Sigmoid colon (tissue), 6 donors: ENCODE measurements at regions not wholly inside any gene's neighbourhood (a gene's known extent, or its start where the extent isn't known, plus 50 kb on each side); places are given as distances from the start of the nearest gene placed in this dataset.

Experiments used
- DNase-seq: peaks from one replicate; pipeline ENCODE4 v3.0.0-alpha.2; 2019
- H3K27ac ChIP-seq, 4 donors: fragments of 200-600 bp; sonication (generic); one replicate each; pipeline ENCODE4 v1.5.1; 2016 to 2019; ENCODE audit warnings: mild to moderate bottlenecking in 1 of 4
- H3K27me3 ChIP-seq, 3 donors: fragments of 200-600 bp; sonication (generic); one replicate each; pipeline ENCODE4 v1.5.1; 2019; ENCODE audit warnings: mild to moderate bottlenecking in 1 of 3
- H3K36me3 ChIP-seq, 4 donors: fragments of 200-600 bp; sonication (generic); one replicate each; pipeline ENCODE4 v1.5.1; 2016 to 2019
- H3K4me1 ChIP-seq, 4 donors: fragments of 200-600 bp; sonication (generic); one replicate each; pipeline ENCODE4 v1.5.1; 2017 to 2019
- H3K4me3 ChIP-seq, 4 donors: fragments of 200-600 bp; sonication (generic); one replicate each; pipeline ENCODE4 v1.5.1; 2017 to 2019; ENCODE audit warnings: mild to moderate bottlenecking in 2 of 4, moderate library complexity in 1 of 4
- H3K9me3 ChIP-seq, 4 donors: fragments of 200-600 bp in 3 of 4; sonication (generic) in 3 of 4; one replicate each; pipeline versions ENCODE4 v1.5.1 to v1.6.1; 2013 to 2019
- CTCF ChIP-seq, 4 experiments: fragments of 450-650 bp in 3 of 4; fragments of 200-600 bp in 1 of 4; IDR thresholded peaks; one replicate each; pipeline ENCODE4 v1.5.1; 2016 to 2019; ENCODE audit warnings: antibody characterized with exemption in 4 of 4, mild to moderate bottlenecking in 3 of 4, moderate library complexity in 2 of 4
- EP300 ChIP-seq, 4 donors: sonication (generic); formaldehyde crosslinking; IDR thresholded peaks; one replicate each; pipeline ENCODE4 v1.6.1; 2017; ENCODE audit warnings: antibody characterized with exemption in 4 of 4
- POLR2A ChIP-seq, 2 donors: fragments of 450-650 bp; IDR thresholded peaks; one replicate each; pipeline ENCODE4 v1.6.1; 2016; ENCODE audit warnings: antibody characterized with exemption in 2 of 2, mild to moderate bottlenecking in 2 of 2, moderate library complexity in 2 of 2
- POLR2AphosphoS5 ChIP-seq, 4 donors: sonication (generic); formaldehyde crosslinking; IDR thresholded peaks; one replicate each; pipeline ENCODE4 v1.6.1; 2017; ENCODE audit warnings: antibody characterized with exemption in 4 of 4
- WGBS, 2 donors: extraction: QIAGEN DNeasy Blood & Tissue Kit; methylation state at CpG; one replicate each; pipeline ENCODE4 v1.1.7; 2013; 5-methylcytosine and 5-hydroxymethylcytosine counted together
- intact Hi-C: fragments of 100-400 bp; cut with DNase I; formaldehyde crosslinking; loops from one replicate; pipeline ENCODE4 v1.15.1; 2023
- donor health status: healthy with polysubstance abuse.
- donor health status: healthy.

GRCh38 chr16:54783226-54783625 is 147.4 kb upstream of the IRX5 start:
- no peak for TF ChIP-seq EP300 (IDR thresholded peaks at IDR 0.05)
- TF ChIP-seq POLR2AphosphoS5 (IDR thresholded peaks at IDR 0.05): no peak
- TF ChIP-seq CTCF (IDR thresholded peaks at IDR 0.05): no peak
- Histone ChIP-seq H3K36me3 (no peaks in the 10 kb centered on the region), H3K27me3 (no peaks in the 10 kb centered on the region), H3K27ac (no peak overlapping the region), H3K9me3 (peaks cover 0 to 2% (median 0%) of the 10 kb centered on the region in 4 donors), H3K4me3 (no peak overlapping the region), H3K4me1 (no peaks in the 10 kb centered on the region)
- WGBS, 2 donors: 65 to 80% methylated on average over 3 of the region's 3 CpGs
- intact Hi-C loops: no loop called here
- no peak for DNase-seq

- no peaks in the 10 kb centered on the region for H3K4me1 ChIP-seq
- H3K4me3 ChIP-seq: no peak overlapping the region
- H3K36me3 ChIP-seq: no peaks in the 10 kb centered on the region
- no peak for TF ChIP-seq POLR2A (IDR thresholded peaks at IDR 0.05)
- no peak for TF ChIP-seq EP300 (IDR thresholded peaks at IDR 0.05)
- no peak for TF ChIP-seq CTCF (IDR thresholded peaks at IDR 0.05)
- TF ChIP-seq POLR2AphosphoS5 (IDR thresholded peaks at IDR 0.05): no peak
- DNase-seq: no peak
- intact Hi-C loops: no loop called here
- H3K27ac ChIP-seq: no peak overlapping the region
- 62 to 83% methylated on average over 1 of the region's 1 CpG for WGBS, 2 donors
- H3K9me3 ChIP-seq: peaks cover 0 to 2% (median 0%) of the 10 kb centered on the region in 4 donors
- H3K27me3 ChIP-seq: no peaks in the 10 kb centered on the region
Measured at GRCh38 chr16:54780266-54780665, 150.4 kb upstream of the IRX5 start.

GRCh38 chr16:54779549-54779948 is 151.1 kb upstream of the IRX5 start:
- intact Hi-C loops: no loop called here
- H3K27ac ChIP-seq: no peak overlapping the region
- no peaks in the 10 kb centered on the region for H3K4me1 ChIP-seq
- DNase-seq: no peak
- no peak overlapping the region for H3K4me3 ChIP-seq
- H3K27me3 ChIP-seq: no peaks in the 10 kb centered on the region
- no peaks in the 10 kb centered on the region for H3K9me3 ChIP-seq
- H3K36me3 ChIP-seq: no peaks in the 10 kb centered on the region
- no peak for TF ChIP-seq CTCF (IDR thresholded peaks at IDR 0.05)
- no peak for TF ChIP-seq POLR2A (IDR thresholded peaks at IDR 0.05)
- no peak for TF ChIP-seq POLR2AphosphoS5 (IDR thresholded peaks at IDR 0.05)
- TF ChIP-seq EP300 (IDR thresholded peaks at IDR 0.05): no peak

- Histone ChIP-seq H3K27ac (no peak overlapping the region), H3K27me3 (no peaks in the 10 kb centered on the region), H3K4me1 (no peaks in the 10 kb centered on the region), H3K9me3 (peaks cover 0 to 5% (median 0%) of the 10 kb centered on the region in 4 donors), H3K4me3 (no peak overlapping the region), H3K36me3 (no peaks in the 10 kb centered on the region)
- intact Hi-C loops: no loop called here
- 80 to 82% methylated on average over 3 of the region's 3 CpGs for WGBS, 2 donors
- no peak for DNase-seq
- TF ChIP-seq CTCF (IDR thresholded peaks at IDR 0.05): no peak
- no peak for TF ChIP-seq POLR2A (IDR thresholded peaks at IDR 0.05)
- TF ChIP-seq POLR2AphosphoS5 (IDR thresholded peaks at IDR 0.05): no peak
- no peak for TF ChIP-seq EP300 (IDR thresholded peaks at IDR 0.05)
Measured at GRCh38 chr16:54774768-54775167, 155.9 kb upstream of the IRX5 start.

GRCh38 chr16:54772400-54772799 is 158.3 kb upstream of the IRX5 start:
- TF ChIP-seq CTCF (IDR thresholded peaks at IDR 0.05) (no peak), POLR2AphosphoS5 (IDR thresholded peaks at IDR 0.05) (no peak), POLR2A (IDR thresholded peaks at IDR 0.05) (no peak), EP300 (IDR thresholded peaks at IDR 0.05) (no peak)
- peaks cover 0 to 5% (median 0%) of the 10 kb centered on the region in 4 donors for H3K9me3 ChIP-seq

More at GRCh38 chr16:54772400-54772799, 158.3 kb upstream of the IRX5 start:
- no peak overlapping the region for H3K27ac ChIP-seq
- no peak for DNase-seq
- intact Hi-C loops: no loop called here
- no peaks in the 10 kb centered on the region for H3K4me1 ChIP-seq
- H3K4me3 ChIP-seq: no peak overlapping the region
- 93 to 95% methylated on average over 4 of the region's 4 CpGs for WGBS, 2 donors
- H3K36me3 ChIP-seq: no peaks in the 10 kb centered on the region
- H3K27me3 ChIP-seq: no peaks in the 10 kb centered on the region
